ENCODE measurements at regions not wholly inside any gene's neighbourhood (a gene's known extent, or its start where the extent isn't known, plus 50 kb on each side); places are given as distances from the start of the nearest gene placed in this dataset.

DNA sequence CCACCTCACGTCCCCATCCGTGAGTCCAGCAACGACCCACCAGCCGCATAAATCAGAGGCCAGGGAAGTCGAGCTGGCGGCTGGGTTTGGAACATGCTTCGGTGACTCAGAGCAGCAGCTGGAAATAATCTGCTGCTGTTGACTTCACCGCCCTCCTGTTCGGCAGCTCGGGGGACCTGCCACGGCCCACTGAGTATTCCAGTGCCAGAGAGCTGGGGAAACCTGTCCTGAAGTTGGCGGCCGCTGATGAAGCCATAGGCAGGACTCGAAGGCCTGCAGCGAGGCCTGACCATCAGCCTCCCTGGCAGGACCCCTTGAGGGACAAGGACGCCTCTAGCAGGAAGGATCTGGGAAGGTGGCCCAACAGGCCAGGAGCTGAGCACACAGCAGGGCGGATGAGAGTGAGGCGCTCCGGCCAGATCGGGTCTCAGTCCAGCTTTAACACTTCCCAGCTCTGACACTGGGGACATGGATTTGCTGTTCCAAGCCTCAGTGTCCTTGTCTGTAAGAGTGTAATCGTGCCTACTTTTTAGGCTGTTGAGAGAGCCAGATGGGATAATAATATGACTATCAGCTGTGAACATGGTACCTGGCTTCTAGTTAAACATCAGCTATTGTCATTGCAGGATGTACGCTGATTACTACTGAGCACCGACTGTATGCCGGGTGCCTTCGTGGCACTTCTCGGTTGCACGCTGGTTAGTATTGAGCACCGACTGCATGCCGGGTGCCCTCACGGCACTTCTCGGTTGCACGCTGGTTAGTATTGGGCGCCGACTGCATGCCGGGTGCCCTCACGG lies 50.4 kb upstream of the CIBAR2 start:
- DNase-seq (ENCODE audit: low read depth, low spot score): no peak

DNA sequence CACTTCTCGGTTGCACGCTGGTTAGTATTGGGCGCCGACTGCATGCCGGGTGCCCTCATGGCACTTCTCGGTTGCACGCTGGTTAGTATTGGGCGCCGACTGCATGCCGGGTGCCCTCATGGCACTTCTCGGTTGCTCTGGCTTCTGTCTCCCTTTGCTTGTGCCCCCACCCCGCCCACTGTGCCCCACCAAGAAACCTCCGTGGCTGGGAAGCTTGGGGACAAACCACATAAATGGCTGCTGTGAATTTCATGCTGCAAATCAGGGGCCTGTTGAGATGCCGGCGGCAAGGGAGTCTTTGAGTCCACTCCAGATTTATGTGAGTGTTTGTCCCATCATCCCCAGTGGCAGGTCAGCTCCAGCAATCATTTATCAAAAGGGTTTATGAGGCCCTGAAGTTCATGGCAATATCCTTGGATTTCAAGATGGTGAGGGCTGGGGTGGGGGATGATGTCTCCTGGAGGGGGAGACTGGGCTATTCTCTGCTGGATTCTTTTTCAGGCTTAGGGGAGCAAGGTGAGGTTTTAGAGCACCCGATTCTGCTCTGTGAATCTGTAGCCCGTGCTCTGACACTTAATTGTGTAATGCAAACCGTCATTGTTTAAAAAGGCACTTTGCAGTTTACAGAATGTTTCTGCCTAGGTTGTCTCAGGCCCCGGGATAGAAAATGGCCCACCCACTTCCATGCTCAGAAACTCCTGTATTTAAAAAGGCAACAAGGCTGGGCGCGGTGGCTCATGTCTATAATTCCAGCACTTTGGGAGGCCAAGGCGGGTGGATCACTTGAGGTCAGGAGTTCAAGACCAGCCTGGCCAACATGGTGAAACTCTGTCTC lies 51.2 kb upstream of the CIBAR2 start:
- no peak for DNase-seq (ENCODE audit: low read depth, low spot score)

DNA sequence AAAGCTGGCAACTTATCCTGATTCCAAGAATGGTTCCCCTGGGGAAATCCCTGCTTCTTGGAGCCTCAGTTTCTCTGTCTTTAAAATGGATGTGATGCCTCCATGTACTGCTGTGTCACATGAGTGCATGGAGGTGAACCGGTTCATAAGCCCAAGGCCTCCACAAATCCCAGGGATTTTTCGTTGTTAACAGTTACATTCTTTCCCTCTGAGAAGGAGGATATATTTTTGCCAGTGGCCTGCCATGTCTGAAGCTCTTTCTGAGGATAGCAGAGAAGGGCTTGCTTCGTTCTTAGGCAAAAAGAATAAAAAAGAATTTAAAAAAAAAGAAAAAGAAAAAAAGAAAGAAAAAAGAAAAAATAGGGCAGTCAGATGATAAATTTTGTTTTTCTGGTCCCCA lies 52.2 kb upstream of the CIBAR2 start:
- DNase-seq (ENCODE audit: low read depth, low spot score): no peak

DNA sequence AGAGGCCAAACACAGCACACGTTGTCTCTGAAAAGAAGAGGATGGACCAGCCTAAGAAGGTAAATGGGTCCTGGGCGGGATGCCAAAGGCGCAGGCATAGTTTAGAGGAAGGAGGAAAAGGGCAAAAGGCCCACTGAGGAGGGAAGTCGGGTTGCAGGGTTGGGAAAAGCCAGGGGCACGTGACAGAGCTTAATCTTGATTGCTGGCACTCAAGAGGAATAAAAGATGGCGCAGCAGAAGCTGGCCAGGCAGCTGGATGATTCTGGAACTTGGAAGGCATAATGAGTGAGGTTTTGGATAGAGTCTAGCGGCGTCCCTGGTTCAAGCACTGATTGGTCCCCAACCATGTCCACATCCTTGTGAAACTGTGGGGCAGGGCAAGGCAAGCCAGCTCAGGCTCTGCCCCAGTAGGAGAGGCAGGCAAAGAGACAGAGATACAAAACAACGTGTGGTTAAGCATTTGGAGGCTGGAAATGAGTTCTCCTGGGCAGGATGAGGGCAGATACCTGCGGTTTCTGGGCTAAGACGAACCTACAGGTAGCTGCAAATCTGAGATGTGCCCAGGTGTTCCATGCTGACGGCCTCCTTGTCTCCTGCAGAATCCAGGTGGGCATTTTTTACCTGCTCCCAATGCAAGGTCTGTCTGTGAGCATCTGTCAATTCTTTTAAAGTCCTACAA lies 52.7 kb upstream of the CIBAR2 start:
- no peak for DNase-seq (ENCODE audit: low read depth, low spot score)

DNA sequence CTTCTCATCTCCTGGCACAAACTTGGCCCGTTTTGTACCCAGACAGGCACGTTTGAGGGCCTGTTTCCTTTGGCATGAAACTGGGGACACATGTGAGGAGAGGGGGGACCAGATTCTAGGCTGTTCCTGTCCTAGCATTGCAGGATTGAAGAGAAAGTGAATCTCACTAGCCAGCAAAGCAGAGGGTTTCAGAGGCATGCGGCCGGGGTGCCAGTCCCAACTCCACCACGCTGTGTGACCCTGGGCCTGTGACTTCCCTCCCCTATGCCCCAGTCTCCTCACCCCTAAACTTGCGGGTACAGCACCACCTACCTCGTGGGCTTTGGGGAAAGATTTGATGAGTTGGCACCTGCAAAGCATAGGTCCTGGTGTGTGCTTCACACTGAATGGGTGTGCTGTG lies 53.5 kb upstream of the CIBAR2 start:
- no peak for DNase-seq (ENCODE audit: low read depth, low spot score)

DNA sequence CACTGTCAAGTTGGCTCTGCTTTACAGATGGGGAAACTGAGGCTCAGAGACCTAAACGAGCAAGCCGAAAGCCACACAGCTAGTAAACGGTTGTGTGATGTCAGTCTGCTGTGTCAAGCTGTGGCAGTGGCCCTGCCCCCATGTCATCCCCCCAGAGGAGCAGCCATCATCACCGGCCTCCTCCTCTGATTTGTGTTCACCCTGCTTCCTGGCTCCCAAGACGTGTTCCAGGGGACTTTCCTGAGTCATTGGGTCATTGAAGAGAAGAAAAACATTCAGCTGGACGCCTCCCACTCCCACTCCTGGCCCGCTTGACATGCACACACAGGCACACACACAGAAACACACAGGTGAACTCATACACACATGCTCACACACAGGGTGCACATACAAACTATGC lies 54.0 kb upstream of the CIBAR2 start:
- DNase-seq (ENCODE audit: low read depth, low spot score): no peak

DNA sequence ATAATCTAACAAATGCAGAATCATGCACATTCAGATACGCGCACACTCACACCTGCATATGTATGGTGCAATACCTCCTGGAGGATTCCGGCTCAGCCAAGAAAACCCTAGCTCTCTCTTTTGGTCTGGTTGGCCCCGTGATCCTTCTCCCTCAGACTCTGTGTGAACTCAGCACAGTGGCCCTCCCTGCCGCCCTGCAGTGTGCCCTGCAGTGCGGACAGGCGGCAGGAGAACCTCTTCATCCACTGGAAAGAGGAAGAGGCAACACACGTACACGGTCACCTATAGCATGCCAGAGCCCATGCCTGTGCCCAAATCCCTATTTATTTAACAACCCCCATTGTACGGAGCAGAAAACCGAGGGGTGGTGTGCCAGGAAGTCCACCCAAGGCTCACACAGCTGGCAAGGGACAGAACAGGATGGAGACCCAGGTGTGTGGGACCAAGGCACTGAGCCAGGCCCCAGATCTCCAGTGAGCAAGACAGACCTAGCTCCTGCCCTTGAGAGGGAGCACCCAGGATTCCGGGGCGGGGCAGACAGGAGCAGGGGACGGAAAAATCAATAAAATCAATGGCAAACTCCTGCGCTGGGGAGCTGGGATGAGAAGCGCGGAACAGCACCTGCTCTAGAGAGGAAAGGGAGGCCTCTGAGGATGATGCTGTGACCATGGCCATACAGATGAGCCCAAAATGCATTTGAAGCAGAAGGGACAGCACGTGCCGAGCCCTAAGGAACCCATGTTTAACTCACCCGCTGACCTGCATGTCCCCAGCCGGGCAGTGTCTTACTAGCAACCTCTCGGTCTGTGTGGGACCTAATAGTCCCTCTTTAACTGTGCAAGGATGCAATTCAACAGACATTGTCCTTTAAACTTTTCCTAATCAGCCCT lies 54.7 kb upstream of the CIBAR2 start:
- no peak for DNase-seq (ENCODE audit: low read depth, low spot score)

DNA sequence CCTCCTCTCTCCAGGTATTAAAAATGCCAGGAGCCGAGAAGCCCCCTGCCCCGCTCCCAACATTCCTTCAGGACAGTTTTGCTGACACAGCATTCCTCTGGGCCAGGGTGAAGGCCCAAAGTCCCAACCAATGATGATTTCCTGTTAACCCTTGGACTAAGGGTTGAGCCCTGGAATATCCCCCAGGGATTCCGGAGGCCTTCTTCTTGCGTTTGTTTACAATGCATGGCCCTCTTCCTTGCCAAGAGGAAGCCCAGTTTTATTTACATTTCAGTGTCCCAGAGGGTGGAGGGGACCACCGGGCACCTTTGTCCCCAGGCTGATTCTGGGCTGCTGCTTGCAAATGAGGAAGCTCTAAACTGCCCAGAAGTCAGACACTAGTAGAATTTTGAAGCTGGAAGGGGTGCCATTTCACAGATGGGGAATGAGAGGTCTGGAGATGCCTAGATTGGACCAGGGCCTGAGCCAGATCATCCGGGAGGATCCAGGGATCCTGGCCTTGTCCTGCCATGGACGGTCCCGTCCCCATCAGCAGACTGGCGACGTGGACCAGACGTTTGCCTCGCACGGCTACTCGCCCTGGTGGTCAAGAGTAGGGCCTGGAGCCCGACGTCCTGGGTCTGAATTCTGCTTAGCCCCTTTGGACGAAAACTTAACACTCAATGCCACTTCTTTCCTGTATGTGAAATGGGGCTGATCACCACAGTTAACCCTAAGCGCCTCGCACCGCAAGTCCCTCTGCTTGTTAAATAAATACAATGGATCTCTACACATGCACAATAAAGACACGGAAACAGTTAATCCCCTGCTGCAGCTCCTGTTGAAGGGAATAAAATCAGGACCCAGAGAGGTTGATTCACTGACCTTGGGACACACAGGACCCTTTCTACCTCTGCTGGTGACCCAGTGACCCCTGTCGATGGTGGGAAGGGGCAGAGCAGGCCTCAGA lies 55.6 kb upstream of the CIBAR2 start:
- DNase-seq (ENCODE audit: low read depth, low spot score): no peak

DNA sequence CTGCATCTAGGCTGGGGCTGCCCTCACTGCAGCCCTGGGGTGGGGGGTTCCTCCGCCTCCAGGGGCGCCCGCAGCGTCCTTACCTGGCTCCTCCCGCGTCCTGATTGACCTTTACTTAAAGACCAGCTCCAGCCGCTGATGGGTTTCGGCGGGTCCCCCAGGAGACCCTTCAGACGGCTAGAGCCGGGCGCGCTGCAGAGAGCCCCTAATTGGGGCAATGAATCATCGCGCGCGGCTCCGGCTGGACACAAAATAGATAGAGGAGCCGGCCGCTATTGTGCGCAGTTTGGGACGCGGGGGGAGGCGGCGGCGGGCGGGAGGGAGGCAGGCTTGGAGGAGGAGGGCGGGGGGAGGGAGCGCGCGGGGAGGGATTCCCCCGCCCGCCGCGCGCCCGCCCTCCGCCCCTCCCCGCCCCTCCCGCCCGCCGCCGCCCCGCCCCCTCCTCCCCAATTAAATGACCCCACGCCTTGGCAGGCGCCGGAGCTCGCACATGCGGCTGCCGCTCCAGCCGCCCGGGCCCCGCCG lies 56.5 kb upstream of the CIBAR2 start:
- no peak for DNase-seq (ENCODE audit: low read depth, low spot score)

DNA sequence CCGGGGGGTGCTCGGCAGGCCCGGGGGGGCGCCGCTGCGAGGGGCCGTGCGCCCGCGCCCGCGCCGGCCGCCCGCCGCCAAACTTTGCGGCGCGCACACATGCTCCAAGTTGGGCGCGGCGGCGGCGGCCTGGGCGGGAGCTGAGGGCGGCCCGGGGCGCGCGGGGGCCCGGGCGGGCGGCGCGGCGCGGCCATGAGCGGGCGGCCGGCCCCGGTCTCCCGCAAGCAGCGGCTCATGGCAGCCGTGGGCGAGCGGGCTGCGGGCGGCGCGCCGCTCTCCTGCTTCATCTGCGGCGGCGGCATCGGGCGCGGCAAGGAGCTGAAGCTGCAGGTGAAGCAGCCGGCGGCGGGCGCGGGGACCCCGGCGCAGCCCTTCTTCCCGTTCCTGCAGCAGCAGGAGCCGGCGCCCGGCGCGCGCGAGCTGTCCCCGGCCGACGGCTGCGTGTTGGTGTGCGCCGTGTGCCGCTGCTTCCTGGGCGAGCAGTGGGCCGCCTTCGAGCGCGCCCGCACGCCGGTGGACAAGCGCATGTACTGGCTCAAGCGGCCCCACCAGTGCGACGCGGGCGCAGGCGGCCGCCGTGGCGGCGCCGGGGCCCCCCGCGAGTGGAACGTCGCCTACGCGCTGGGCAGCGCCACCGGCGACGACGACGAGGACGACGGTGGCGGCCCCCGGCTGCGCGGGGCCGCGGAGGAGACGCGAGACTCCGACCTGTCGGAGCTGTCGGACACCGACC lies 57.2 kb upstream of the CIBAR2 start:
- DNase-seq (ENCODE audit: low read depth, low spot score): no peak

DNA sequence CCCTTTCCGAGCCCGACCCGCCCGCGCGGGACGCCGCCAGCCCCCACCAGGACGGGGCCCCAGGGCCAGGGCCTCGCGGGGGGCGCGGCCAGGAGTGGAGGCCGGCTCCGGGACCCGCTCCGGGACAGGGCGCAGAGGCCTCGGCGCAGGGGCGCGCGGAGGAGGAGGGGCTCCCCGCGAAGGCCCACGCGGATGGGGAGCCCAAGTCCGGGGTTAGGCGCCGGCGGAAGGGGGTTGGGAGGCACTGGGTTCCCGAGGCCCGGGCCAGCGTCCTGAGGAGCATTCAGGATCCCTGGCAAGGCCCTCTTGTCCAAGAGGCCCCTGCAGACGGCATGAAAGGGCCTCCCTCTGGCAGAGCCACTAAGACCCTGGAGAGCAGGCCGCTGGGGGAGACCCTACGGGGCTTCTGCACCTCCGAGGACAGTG lies 57.8 kb upstream of the CIBAR2 start:
- DNase-seq (ENCODE audit: low read depth, low spot score): no peak

DNA sequence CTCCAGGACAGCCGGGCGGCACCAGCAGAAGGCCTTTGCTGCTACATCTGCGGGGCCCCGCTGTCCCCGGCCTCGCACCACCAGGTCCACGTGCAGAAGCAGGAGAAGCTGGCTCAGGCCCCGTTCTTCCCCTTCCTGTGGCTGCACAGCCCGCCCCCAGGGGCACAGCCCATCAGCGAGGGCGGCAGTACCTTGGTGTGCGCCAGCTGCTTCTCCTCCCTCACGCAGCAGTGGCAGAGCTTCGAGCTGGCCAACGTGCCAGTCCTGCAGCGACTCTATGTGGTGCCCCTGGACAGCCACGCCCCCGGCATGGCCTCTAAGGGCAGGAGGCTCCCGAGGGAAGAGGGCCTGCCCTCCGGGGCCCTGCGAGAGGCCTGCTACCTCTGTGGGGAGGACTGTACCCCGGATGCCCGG lies 58.3 kb upstream of the CIBAR2 start:
- DNase-seq (ENCODE audit: low read depth, low spot score): no peak

DNA sequence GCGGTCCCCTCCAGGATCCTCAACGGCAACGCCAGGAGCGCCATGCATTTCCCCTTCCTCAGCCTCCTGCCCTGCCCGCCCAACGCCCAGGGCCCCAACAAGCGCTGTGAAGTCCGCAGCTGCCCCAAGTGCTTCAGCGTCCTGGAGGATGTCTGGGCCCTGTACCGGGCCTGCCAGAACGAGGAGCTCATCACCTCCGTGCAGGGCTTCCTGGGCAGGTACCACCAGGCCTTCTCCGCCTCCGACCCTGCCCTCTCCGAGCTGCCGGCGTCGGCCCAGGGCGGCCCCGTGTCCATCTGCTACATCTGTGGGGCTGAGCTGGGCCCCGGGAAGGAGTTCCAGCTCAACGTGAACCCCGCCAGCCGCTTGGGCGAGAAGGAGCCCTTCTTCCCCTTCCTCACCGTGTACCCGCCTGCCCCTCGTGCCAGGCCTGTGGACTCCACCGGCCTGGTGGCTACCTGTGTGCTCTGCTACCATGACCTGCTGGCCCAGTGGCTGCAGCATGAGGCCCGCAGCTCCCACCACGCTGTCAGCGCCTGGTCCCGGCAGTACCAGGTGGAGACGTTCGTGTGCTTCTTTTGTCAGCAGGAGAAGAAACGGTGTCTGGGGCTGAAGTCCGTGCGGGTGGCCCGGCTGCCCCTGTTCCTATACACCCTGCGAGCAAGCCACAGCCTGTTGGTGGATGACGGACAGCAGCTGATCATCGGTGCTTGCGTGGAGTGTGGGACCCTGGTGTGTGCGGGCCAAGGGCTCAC lies 58.9 kb upstream of the CIBAR2 start:
- no peak for DNase-seq (ENCODE audit: low read depth, low spot score)

DNA sequence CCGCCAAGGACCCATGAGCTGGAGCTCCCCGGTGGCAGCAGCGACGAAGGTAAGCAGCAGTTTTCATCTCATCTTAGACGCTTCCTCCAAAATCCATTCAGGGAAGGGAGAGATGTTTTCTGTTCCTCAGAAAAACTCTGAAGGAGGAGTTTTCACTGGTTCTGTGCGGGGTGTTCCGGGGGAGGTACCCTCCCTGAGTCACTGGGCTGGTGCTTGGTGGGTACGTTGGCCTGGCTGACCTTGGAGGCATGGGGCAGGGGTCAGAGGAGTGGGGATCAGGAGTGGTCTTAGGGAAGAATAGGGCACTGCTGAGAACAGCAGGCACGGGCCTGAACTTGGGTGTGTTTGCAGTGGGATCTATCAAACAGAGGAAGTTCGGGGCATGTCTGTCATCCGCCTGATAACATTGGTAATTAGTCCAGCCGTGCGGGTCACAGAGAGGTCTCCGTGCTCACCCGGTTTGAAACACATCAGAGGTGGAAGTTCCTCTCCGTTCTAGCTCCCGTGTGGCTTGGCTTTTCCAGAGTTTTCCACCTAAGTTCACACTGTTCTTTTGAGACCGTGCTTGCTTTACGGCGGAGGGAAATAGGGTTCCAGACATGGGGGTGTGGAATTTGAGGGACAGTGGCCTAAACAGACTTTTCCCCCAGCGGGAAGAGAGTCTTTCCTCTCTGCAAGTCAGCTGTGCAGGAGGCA lies 59.6 kb upstream of the CIBAR2 start:
- DNase-seq (ENCODE audit: low read depth, low spot score): no peak

DNA sequence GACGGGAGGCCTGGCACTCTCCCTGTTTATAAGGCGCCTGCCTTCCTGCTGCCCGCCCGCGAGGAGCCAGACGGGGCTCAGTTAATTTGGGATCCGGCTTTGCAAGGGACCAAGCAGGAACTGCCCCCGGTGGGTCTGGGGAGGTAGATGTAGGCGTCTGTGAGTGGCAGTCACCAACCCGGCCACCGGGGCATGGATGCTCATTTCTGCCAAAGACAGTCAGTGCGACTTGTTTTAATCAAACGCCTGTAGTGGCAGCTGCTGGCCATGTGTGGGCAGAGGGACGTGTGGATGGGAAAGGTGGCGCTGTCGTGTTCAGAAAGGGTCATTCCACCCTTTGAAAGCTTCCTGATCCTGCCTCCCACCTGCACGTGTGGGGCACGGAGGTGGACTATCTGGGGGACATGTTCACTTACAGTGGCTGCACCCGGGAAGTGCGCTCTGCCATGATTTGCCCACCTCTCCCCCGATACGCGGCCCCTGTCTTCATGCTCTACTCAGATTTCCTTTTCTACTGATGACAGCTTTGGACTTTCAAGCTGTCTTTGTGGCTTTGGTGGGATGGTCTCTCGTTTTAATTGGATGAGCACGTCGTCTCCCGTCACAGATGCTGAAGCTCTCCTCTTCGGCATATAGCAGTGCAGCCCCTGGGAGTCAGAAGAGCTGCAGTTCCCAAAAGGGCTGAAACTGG lies 60.3 kb upstream of the CIBAR2 start:
- no peak for DNase-seq (ENCODE audit: low read depth, low spot score)

DNA sequence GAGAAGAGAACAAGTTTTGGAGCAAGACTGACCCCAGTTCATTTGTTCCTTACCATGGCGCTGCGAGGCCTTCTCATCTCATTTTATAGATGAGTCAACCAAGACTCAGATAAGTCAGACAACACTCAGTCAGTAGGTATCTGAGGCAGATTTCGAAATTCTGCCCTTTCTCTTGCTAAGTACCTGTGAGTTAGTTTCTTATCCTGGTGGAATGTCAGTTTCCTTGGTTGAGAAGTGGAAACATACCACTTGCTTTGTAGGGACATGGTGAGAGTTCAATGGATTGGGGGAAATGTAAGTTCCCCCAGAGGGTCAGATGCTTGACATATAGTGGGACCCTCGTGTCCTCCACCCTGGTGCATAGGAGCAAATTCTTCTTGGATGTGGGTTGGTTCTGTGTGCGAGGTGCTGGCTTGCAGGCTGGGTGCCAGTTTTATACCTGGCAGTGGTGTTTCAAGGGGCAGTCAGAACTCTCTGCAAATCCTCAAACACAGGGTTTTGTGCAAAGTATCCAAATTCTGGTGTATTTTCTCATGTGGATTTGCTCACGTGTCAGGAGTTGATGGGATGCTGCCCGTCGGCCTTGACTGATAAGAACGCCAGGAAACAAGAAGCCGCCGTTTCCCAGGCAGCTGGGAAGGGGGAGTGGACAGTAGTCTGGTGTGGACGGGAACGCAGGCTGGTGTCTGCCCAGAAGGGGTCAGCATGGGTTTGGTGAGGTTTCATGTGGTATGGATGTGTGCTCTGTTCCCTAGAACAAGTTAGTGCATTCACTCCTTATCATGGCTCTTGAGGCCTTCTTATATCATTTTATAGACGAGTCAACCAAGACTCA lies 61.1 kb upstream of the CIBAR2 start:
- no peak for DNase-seq (ENCODE audit: low read depth, low spot score)
